ENCODE measurements at regions not wholly inside any gene's neighbourhood (a gene's known extent, or its start where the extent isn't known, plus 50 kb on each side); places are given as distances from the start of the nearest gene placed in this dataset.
"Not testable (repeated sequence)": the region's sequence is repeated elsewhere in the genome, so short reads cannot be mapped to it uniquely, and the experiment has no call there.

DNA sequence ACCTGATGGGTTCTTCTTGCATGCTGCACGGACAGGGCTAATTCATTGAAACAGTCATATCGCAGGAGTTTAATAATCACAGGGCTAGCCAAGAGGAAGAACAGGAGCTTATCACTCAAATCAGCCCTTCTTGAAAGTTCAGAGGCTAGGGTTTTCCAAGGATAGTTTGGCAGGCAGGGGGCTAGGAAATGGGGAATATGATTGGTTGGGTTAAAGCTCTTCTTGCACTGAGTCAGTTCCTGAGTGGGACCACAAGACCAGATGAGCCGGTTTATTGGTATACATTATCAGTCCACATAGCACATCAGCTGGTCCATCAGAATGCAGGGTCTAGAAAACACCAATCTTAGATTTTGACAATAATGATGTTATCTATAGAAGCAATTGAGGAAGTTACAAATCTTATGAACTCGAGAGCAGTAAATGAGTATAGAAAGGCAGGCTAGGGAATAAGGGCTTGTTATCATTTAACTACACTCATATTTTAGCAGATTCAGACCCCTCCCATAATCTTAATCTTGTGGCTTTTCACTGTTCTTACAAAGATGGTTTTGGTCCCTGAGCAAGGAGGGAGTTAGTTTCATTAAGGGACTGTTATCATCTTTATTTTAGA lies 58.1 kb upstream of the SLC25A36 start:
- DNase-seq: no peak

DNA sequence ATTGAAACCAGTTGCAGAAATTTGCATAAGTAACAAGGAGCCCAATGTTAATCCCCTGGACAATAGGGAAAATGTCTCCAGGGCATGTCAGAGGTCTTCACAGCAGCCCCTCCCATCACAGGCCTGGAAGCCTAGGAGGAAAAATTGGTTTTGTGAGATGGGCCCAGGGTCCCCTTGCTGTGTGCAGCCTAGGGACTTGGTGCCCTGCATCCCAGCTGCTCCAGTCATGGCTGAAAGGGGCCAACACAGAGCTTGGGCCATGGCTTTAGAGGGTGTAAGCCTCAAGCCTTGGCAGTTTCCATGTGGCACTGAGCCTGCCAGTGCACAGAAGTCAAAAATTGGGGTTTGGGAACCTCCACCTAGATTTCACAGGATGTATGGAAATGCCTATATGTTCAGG lies 55.9 kb upstream of the SLC25A36 start:
- not testable (repeated sequence) for DNase-seq
